HCT116 (cell line): ENCODE measurements at regions not wholly inside any gene's neighbourhood (a gene's known extent, or its start where the extent isn't known, plus 50 kb on each side); places are given as distances from the start of the nearest gene placed in this dataset.

Experiments used
- ATAC-seq: fragments of 200-7000 bp; cut with Tn5 transposase; 2 replicates; pipeline ENCODE4 v1.9.1; 2020; ENCODE audit warnings: mild to moderate bottlenecking, moderate library complexity
- BruUV-seq: library from RNA; stranded (reverse); fragments of 400-500 nt; replicated peaks from 2 replicates; lab custom pipeline; 2021; lab: Mats Ljungman, UMichigan
- CTCF ChIA-PET: fragments of 300-600 bp; sonication (Branson Sonifier 250); formaldehyde crosslinking; loops from one replicate; lab custom pipeline; 2021; ENCODE audit warnings: antibody characterized with exemption; lab: Charles Lee
- POLR2A ChIA-PET: fragments of 300-600, 350-600 bp; sonication (Branson Sonifier 250); formaldehyde crosslinking; loops from one replicate; lab custom pipeline; 2021; ENCODE audit warnings: antibody characterized with exemption; lab: Charles Lee
- RAD21 ChIA-PET, 2 experiments: fragments of 300-600 bp; sonication (Branson Sonifier 250); formaldehyde crosslinking; loops; one replicate each; lab custom pipeline; 2023; ENCODE audit warnings: low total read pairs in 2 of 2; ENCODE audit not compliant: uncharacterized antibody in 2 of 2, unreplicated experiment in 2 of 2, low non-redundant PET in 1 of 2; lab: Charles Lee
- DNase-seq: peaks from one replicate; pipeline ENCODE4 v3.0.0-alpha.2; 2010; ENCODE audit warnings: low read depth, low spot score
- H2AFZ ChIP-seq: fragments of 200-600 bp; shearing (Covaris generic), sonication (generic); 2 replicates; pipeline ENCODE4 v1.6.1; 2017; ENCODE audit warnings: low read depth, mixed run types, mixed read lengths, antibody characterized with exemption, low read length; ENCODE audit not compliant: poor library complexity, severe bottlenecking
- H3K27ac ChIP-seq: 2 replicates; pipeline ENCODE4 v1.5.1; 2012; ENCODE audit warnings: low read depth, low read length
- H3K27me3 ChIP-seq: fragments of 200-600 bp; sonication (generic); 2 replicates; pipeline ENCODE4 v1.6.1; 2016; ENCODE audit warnings: mixed run types, low read length, mixed read lengths; ENCODE audit not compliant: insufficient read depth
- H3K36me3 ChIP-seq, 2 experiments: fragments of 200-500 bp in 1 of 2; fragments of 200-600 bp in 1 of 2; sonication (Bioruptor generic) in 1 of 2; sonication (generic) in 1 of 2; 2 replicates each; pipeline versions ENCODE4 v1.5.1 to v1.6.1; 2014 to 2016; ENCODE audit warnings: low read length in 2 of 2, inconsistent platforms in 1 of 2, mixed read lengths in 1 of 2, mixed run types in 1 of 2; ENCODE audit not compliant: insufficient read depth in 2 of 2, control insufficient read depth in 1 of 2
- H3K4me1 ChIP-seq, 2 experiments: fragments of 200-600 bp in 1 of 2; sonication (generic) in 1 of 2; 2 replicates each; pipeline versions ENCODE4 v1.5.1 to v1.6.1; 2012 to 2017; ENCODE audit warnings: low read length in 2 of 2, inconsistent platforms in 1 of 2, mild to moderate bottlenecking in 1 of 2, mixed read lengths in 1 of 2, mixed run types in 1 of 2, moderate library complexity in 1 of 2; ENCODE audit not compliant: insufficient read depth in 2 of 2, control insufficient read depth in 1 of 2
- H3K4me2 ChIP-seq: fragments of 200-600 bp; sonication (generic); 2 replicates; pipeline ENCODE4 v1.6.1; 2017; ENCODE audit warnings: mixed run types, low read length, mixed read lengths
- H3K4me3 ChIP-seq, 2 experiments: fragments of 200-600 bp in 1 of 2; sonication (generic) in 1 of 2; replicated peaks in 1 of 2; 2 replicates each; pipeline ENCODE4 v1.5.1; 2011 to 2016; ENCODE audit warnings: low read length in 2 of 2, control low read depth in 1 of 2, low read depth in 1 of 2, mild to moderate bottlenecking in 1 of 2, mixed read lengths in 1 of 2, mixed run types in 1 of 2
- H3K79me2 ChIP-seq: fragments of 200-600 bp; sonication (generic); 2 replicates; pipeline ENCODE4 v1.6.1; 2017; ENCODE audit warnings: mild to moderate bottlenecking, mixed run types, low read length, moderate library complexity, mixed read lengths; ENCODE audit not compliant: insufficient read depth
- H3K9ac ChIP-seq: fragments of 200-600 bp; sonication (generic); 2 replicates; pipeline ENCODE4 v1.6.1; 2016; ENCODE audit warnings: low read length, mixed read lengths
- H3K9me2 ChIP-seq: fragments of 200-600 bp; sonication (generic), shearing (Covaris generic); 2 replicates; pipeline ENCODE4 v1.6.1; 2017; ENCODE audit warnings: mixed run types, mild to moderate bottlenecking, moderate library complexity; ENCODE audit not compliant: insufficient read depth
- H3K9me3 ChIP-seq, 2 experiments: fragments of 200-500 bp in 1 of 2; fragments of 200-600 bp in 1 of 2; sonication (Bioruptor generic) in 1 of 2; sonication (generic) in 1 of 2; 2 replicates each; pipeline ENCODE4 v1.6.1; 2014 to 2017; ENCODE audit warnings: low read length in 2 of 2, mixed read lengths in 2 of 2, inconsistent platforms in 1 of 2, low read depth in 1 of 2, mild to moderate bottlenecking in 1 of 2, mixed run types in 1 of 2, moderate library complexity in 1 of 2; ENCODE audit not compliant: control insufficient read depth in 1 of 2, insufficient read depth in 1 of 2
- H4K20me1 ChIP-seq: fragments of 200-600 bp; sonication (generic), shearing (Covaris generic); 2 replicates; pipeline ENCODE4 v1.6.1; 2017; ENCODE audit warnings: mixed run types, mild to moderate bottlenecking, moderate library complexity; ENCODE audit not compliant: insufficient read depth
- CEBPB ChIP-seq: IDR thresholded peaks from 2 replicates; pipeline ENCODE4 v1.6.1; 2012; ENCODE audit warnings: low read depth
- EGR1 ChIP-seq: IDR thresholded peaks from 2 replicates; pipeline ENCODE4 v1.6.1; 2012; ENCODE audit warnings: low read depth
- FOSL1 ChIP-seq: IDR thresholded peaks from 2 replicates; pipeline ENCODE4 v1.6.1; 2012; ENCODE audit warnings: low read depth
- JUND ChIP-seq: IDR thresholded peaks from 2 replicates; pipeline ENCODE4 v1.6.1; 2012
- POLR2AphosphoS5 ChIP-seq: IDR thresholded peaks from 2 replicates; pipeline ENCODE4 v1.6.1; 2011; ENCODE audit warnings: mild to moderate bottlenecking, low read depth, low read length, moderate library complexity
- RAD21 ChIP-seq: IDR thresholded peaks from 2 replicates; pipeline ENCODE4 v1.6.1; 2012; ENCODE audit warnings: low read depth, mild to moderate bottlenecking
- SRF ChIP-seq: IDR thresholded peaks from 2 replicates; pipeline ENCODE4 v1.6.1; 2012; ENCODE audit warnings: low read depth
- TCF7L2 ChIP-seq: IDR thresholded peaks from 2 replicates; pipeline ENCODE4 v1.7.0; 2011; ENCODE audit warnings: borderline replicate concordance, inconsistent platforms; ENCODE audit not compliant: insufficient read depth, insufficient read length; ENCODE audit errors: extremely low read depth
- ZFX ChIP-seq: fragments of 450-650 bp; IDR thresholded peaks from 2 replicates; pipeline ENCODE4 v1.6.1; 2017
- intact Hi-C: fragments of 100-400 bp; cut with micrococcal nuclease; formaldehyde crosslinking; loops from 2 replicates; pipeline ENCODE4 v1.10.0; 2022
- TF ChIP-seq, protein P1 (sequence below): IDR thresholded peaks from 2 replicates; pipeline ENCODE4 v1.6.1; 2011; ENCODE audit warnings: mild to moderate bottlenecking, low read length, moderate library complexity; ENCODE audit not compliant: insufficient replicate concordance; ENCODE audit errors: extremely low read depth
- TF ChIP-seq, protein P2 (sequence below): IDR thresholded peaks from 2 replicates; pipeline ENCODE4 v1.6.1; 2012
- TF ChIP-seq, protein P3 (sequence below): IDR thresholded peaks from 2 replicates; pipeline ENCODE4 v1.6.1; 2012
- TF ChIP-seq, protein P4 (sequence below), 3 experiments: fragments of 200-600 bp in 1 of 3; sonication (generic) in 1 of 3; IDR thresholded peaks in 2 of 3; conservative IDR thresholded peaks in 1 of 3; 2 replicates each; pipeline ENCODE4 v1.5.1; 2012 to 2017; ENCODE audit warnings: low read depth in 2 of 3, low read length in 2 of 3, antibody characterized with exemption in 1 of 3, borderline replicate concordance in 1 of 3, control low read depth in 1 of 3, mild to moderate bottlenecking in 1 of 3, mixed read lengths in 1 of 3, mixed run types in 1 of 3, moderate library complexity in 1 of 3; ENCODE audit not compliant: insufficient read depth in 1 of 3

DNA sequence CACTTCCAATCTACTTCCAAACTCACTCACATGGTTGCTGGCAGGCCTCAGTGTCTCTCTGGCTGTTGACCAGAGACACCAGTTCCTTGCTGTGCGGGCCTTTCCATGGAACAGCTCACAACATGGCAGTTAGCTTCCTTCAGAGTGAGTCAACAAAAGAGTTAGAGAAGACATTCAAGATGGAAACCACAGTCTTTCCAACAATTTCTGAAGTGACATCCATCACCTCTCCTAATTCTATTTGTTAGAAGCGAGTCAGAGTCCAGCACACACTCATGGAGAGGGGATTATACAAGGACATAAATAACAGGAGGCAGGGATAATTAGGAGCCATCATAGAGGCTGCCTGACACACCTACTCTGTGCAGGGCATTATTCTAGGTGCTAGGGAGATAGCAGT is 62.5 kb upstream of the TMEM164 start:
- Histone ChIP-seq H3K9me3 (no peaks in the 10 kb centered on the region), H3K27me3 (no peaks in the 10 kb centered on the region), H2AFZ (no peak overlapping the region), H3K4me1 (no peaks in the 10 kb centered on the region), H3K4me2 (no peak overlapping the region), H3K79me2 (no peaks in the 10 kb centered on the region), H4K20me1 (no peaks in the 10 kb centered on the region), H3K9me2 (no peaks in the 10 kb centered on the region), H3K36me3 (no peaks in the 10 kb centered on the region), H3K4me3 (no peak overlapping the region), H3K9ac (no peak overlapping the region), H3K27ac (no peak overlapping the region)
- ATAC-seq, result no peak
- no peak for TF ChIP-seq SRF
- no peak for TF ChIP-seq TCF7L2
- TF ChIP-seq, protein P1, sequence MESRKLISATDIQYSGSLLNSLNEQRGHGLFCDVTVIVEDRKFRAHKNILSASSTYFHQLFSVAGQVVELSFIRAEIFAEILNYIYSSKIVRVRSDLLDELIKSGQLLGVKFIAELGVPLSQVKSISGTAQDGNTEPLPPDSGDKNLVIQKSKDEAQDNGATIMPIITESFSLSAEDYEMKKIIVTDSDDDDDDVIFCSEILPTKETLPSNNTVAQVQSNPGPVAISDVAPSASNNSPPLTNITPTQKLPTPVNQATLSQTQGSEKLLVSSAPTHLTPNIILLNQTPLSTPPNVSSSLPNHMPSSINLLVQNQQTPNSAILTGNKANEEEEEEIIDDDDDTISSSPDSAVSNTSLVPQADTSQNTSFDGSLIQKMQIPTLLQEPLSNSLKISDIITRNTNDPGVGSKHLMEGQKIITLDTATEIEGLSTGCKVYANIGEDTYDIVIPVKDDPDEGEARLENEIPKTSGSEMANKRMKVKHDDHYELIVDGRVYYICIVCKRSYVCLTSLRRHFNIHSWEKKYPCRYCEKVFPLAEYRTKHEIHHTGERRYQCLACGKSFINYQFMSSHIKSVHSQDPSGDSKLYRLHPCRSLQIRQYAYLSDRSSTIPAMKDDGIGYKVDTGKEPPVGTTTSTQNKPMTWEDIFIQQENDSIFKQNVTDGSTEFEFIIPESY, result no peak
- TF ChIP-seq JUND, result no peak
- TF ChIP-seq POLR2AphosphoS5, result no peak
- no peak for TF ChIP-seq ZFX
- no peak for TF ChIP-seq CEBPB
- DNase-seq, result no peak
- POLR2A ChIA-PET, result no interaction called here
- RAD21 ChIA-PET, result no interaction called here
- CTCF ChIA-PET, result no interaction called here
- BruUV-seq, result no TSS peak
- intact Hi-C loops, result no loop called here

DNA sequence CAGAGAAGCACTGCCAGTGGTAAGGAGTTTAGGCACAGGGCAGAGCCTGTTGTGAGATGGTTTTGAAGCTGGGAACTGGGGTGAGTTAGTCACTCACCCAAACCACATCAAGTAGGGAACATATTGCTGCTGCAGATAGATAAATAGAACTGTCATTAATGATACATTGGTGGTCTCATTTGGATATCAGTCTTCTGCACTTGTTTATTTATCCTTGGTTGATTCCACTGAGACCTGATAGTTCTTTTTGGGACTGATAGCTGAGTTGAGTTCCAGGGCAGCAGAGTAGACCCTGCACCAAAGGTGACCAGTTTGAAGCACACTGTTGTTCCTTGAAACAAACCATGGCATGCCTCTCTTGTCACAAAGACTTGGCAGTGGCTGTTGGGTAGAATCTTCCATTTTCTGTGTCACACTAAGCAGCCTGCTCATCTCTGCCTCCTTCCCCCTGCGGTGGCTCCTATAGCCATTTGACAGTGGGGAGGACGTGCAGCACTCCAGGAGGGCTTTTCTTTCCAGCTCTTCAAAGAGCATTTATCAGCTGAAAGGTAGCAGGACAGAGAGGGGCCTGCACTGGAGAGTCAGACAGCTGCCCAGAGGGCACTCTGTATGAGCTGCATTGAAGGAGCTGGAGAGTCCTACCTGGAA is 59.7 kb upstream of the TMEM164 start:
- Histone ChIP-seq H3K4me1 (no peaks in the 10 kb centered on the region), H2AFZ (no peak overlapping the region), H3K27me3 (no peaks in the 10 kb centered on the region), H3K9ac (no peak overlapping the region), H4K20me1 (no peaks in the 10 kb centered on the region), H3K4me2 (no peak overlapping the region), H3K27ac (no peak overlapping the region), H3K36me3 (no peaks in the 10 kb centered on the region), H3K9me3 (no peaks in the 10 kb centered on the region), H3K4me3 (no peak overlapping the region), H3K9me2 (no peaks in the 10 kb centered on the region), H3K79me2 (no peaks in the 10 kb centered on the region)
- ChIA-PET RAD21 (no interaction called here), CTCF (no interaction called here), POLR2A (no interaction called here)
- DNase-seq, result no peak
- TF ChIP-seq, protein P2, sequence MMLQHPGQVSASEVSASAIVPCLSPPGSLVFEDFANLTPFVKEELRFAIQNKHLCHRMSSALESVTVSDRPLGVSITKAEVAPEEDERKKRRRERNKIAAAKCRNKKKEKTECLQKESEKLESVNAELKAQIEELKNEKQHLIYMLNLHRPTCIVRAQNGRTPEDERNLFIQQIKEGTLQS, result no peak
- TF ChIP-seq, protein P3, sequence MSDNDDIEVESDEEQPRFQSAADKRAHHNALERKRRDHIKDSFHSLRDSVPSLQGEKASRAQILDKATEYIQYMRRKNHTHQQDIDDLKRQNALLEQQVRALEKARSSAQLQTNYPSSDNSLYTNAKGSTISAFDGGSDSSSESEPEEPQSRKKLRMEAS, result no peak
- TF ChIP-seq EGR1 (no peak), RAD21 (no peak), FOSL1 (no peak), ZFX (no peak)
- TF ChIP-seq, protein P4, sequence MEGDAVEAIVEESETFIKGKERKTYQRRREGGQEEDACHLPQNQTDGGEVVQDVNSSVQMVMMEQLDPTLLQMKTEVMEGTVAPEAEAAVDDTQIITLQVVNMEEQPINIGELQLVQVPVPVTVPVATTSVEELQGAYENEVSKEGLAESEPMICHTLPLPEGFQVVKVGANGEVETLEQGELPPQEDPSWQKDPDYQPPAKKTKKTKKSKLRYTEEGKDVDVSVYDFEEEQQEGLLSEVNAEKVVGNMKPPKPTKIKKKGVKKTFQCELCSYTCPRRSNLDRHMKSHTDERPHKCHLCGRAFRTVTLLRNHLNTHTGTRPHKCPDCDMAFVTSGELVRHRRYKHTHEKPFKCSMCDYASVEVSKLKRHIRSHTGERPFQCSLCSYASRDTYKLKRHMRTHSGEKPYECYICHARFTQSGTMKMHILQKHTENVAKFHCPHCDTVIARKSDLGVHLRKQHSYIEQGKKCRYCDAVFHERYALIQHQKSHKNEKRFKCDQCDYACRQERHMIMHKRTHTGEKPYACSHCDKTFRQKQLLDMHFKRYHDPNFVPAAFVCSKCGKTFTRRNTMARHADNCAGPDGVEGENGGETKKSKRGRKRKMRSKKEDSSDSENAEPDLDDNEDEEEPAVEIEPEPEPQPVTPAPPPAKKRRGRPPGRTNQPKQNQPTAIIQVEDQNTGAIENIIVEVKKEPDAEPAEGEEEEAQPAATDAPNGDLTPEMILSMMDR (IDR thresholded peaks at IDR 0.05 in 2 of 3, conservative IDR thresholded peaks at IDR 0.05 in 1 of 3; ENCODE audit: borderline replicate concordance in 1 of 3, insufficient read depth in 1 of 3, low read depth in 2 of 3, low read length in 2 of 3), result no peak
- no peak for ATAC-seq
- no TSS peak for BruUV-seq
- intact Hi-C loops, result no loop called here
